Activated CD8-positive, alpha-beta T cell treated with anti-CD3 and anti-CD28 coated beads for 36 hours (primary cell): ENCODE measurements at regions not wholly inside any gene's neighbourhood (a gene's known extent, or its start where the extent isn't known, plus 50 kb on each side); places are given as distances from the start of the nearest gene placed in this dataset.
"Not testable (repeated sequence)": the region's sequence is repeated elsewhere in the genome, so short reads cannot be mapped to it uniquely, and the experiment has no call there.

ENCODE experiments used
- ATAC-seq: fragments of 200-7000 bp; cut with Tn5 transposase; one replicate; pipeline ENCODE4 v1.10.0; 2021; ENCODE audit warnings: mild to moderate bottlenecking, moderate library complexity
- CTCF ChIA-PET: fragments of 350-600 bp; sonication (Branson Sonifier 250); formaldehyde crosslinking; loops from one replicate; lab custom pipeline; 2021; ENCODE audit warnings: antibody characterized with exemption; lab: Charles Lee
- POLR2A ChIA-PET: fragments of 350-600 bp; sonication (Branson Sonifier 250); formaldehyde crosslinking; loops from one replicate; lab custom pipeline; 2021; ENCODE audit warnings: antibody characterized with exemption; lab: Charles Lee
- DNase-seq: peaks from one replicate; pipeline ENCODE4 v3.0.0-alpha.2; 2020
- H3K27ac Mint-ChIP-seq: one replicate; pipeline ENCODE4 v1.8.0; 2021; ENCODE audit warnings: mild to moderate bottlenecking, mixed read lengths
- H3K27me3 Mint-ChIP-seq: one replicate; pipeline ENCODE4 v1.8.0; 2021; ENCODE audit warnings: mixed read lengths
- H3K36me3 Mint-ChIP-seq: one replicate; pipeline ENCODE4 v1.8.0; 2021; ENCODE audit warnings: low read depth, mixed read lengths
- H3K4me1 Mint-ChIP-seq: one replicate; pipeline ENCODE4 v1.8.0; 2021; ENCODE audit warnings: low read depth, mixed read lengths
- H3K4me3 Mint-ChIP-seq: one replicate; pipeline ENCODE4 v1.8.0; 2021; ENCODE audit warnings: mild to moderate bottlenecking, moderate library complexity, mixed read lengths
- H3K9me3 Mint-ChIP-seq: one replicate; pipeline ENCODE4 v1.8.0; 2021; ENCODE audit warnings: mixed read lengths
- intact Hi-C: fragments of 100-400 bp; cut with micrococcal nuclease; formaldehyde crosslinking; loops from one replicate; pipeline ENCODE4 v1.10.0; 2022
- TF ChIP-seq, protein P1 (sequence below): fragments of 200-600 bp; IDR thresholded peaks from one replicate; pipeline ENCODE4 v1.8.0; 2022; ENCODE audit warnings: antibody characterized with exemption, mild to moderate bottlenecking

DNA sequence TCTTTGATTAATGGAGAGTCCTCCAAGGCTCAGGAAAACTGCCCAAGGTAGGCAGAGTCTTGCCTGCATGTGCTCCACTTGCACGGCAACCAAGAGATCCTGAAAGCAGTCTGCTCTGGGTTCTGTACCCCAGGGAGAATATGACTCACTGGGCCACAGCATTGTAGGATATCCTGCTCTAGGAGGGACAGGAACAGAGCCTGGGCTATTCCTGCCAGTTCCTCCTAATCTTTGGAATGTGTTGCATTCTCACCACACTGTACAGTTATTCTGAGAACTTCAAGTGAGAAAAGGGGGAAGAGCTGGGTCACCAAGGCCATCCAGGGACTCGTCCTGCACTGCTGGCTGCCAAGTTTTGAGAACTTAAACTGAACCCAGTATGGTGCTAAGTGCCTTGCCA is 278.5 kb downstream of the MATN1 start:
- CTCF ChIA-PET = no interaction called here
- intact Hi-C loops = no loop called here
- Mint-ChIP-seq H3K36me3 (no peaks in the 10 kb centered on the region), H3K27me3 (peaks cover 2% of the 10 kb centered on the region), H3K9me3 (no peaks in the 10 kb centered on the region), H3K4me1 (no peaks in the 10 kb centered on the region), H3K27ac (no peak overlapping the region), H3K4me3 (no peak overlapping the region)
- TF ChIP-seq, protein P1, sequence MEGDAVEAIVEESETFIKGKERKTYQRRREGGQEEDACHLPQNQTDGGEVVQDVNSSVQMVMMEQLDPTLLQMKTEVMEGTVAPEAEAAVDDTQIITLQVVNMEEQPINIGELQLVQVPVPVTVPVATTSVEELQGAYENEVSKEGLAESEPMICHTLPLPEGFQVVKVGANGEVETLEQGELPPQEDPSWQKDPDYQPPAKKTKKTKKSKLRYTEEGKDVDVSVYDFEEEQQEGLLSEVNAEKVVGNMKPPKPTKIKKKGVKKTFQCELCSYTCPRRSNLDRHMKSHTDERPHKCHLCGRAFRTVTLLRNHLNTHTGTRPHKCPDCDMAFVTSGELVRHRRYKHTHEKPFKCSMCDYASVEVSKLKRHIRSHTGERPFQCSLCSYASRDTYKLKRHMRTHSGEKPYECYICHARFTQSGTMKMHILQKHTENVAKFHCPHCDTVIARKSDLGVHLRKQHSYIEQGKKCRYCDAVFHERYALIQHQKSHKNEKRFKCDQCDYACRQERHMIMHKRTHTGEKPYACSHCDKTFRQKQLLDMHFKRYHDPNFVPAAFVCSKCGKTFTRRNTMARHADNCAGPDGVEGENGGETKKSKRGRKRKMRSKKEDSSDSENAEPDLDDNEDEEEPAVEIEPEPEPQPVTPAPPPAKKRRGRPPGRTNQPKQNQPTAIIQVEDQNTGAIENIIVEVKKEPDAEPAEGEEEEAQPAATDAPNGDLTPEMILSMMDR = no peak
- no peak for DNase-seq
- ATAC-seq = no peak
- POLR2A ChIA-PET = no interaction called here

DNA sequence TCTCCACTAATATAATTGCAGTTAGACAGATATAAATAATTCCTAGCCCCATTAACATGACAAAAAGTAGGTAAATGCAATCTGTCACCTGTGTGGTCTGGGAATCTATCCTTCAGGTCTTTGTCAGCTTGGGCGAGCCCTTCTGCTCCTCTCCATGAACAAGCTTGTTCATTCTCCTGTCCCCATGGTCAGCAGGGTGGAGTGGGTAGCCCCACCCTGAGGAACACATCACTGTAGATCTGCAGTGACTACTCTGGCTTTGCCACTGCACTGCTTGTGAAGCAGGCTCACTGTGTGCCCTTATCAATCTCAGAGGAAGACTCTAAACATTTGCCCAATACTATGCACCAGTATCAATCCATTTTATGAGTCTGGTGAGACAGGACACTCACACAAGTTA is 279.0 kb downstream of the MATN1 start:
- DNase-seq (no peak), ATAC-seq (no peak)
- CTCF ChIA-PET = no interaction called here
- no peak overlapping the region for H3K27ac Mint-ChIP-seq
- no peak overlapping the region for H3K4me3 Mint-ChIP-seq
- H3K27me3 Mint-ChIP-seq = peaks cover 2% of the 10 kb centered on the region
- TF ChIP-seq, protein P1 = no peak
- intact Hi-C loops = no loop called here
- POLR2A ChIA-PET = no interaction called here
- H3K4me1 Mint-ChIP-seq = no peaks in the 10 kb centered on the region
- no peaks in the 10 kb centered on the region for H3K36me3 Mint-ChIP-seq
- no peaks in the 10 kb centered on the region for H3K9me3 Mint-ChIP-seq

DNA sequence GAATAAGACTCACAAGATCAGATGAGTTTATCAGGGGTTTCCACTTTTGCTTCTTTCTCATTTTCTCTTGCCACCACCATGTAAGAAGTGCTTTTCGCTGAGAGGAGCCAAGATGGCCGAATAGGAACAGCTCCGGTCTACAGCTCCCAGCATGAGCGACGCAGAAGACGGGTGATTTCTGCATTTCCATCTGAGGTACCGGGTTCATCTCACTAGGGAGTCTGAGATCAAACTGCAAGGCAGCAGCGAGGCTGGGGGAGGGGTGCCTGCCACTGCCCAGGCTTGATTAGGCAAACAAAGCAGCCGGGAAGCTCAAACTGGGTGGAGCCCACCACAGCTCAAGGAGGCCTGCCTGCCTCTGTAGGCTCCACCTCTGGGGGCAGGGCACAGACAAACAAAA is 285.1 kb downstream of the MATN1 start:
- H3K27ac Mint-ChIP-seq, intact Hi-C loops, H3K4me3 Mint-ChIP-seq, H3K27me3 Mint-ChIP-seq, POLR2A ChIA-PET, H3K36me3 Mint-ChIP-seq, CTCF ChIA-PET, DNase-seq, H3K9me3 Mint-ChIP-seq, H3K4me1 Mint-ChIP-seq, ATAC-seq: not testable (repeated sequence)

DNA sequence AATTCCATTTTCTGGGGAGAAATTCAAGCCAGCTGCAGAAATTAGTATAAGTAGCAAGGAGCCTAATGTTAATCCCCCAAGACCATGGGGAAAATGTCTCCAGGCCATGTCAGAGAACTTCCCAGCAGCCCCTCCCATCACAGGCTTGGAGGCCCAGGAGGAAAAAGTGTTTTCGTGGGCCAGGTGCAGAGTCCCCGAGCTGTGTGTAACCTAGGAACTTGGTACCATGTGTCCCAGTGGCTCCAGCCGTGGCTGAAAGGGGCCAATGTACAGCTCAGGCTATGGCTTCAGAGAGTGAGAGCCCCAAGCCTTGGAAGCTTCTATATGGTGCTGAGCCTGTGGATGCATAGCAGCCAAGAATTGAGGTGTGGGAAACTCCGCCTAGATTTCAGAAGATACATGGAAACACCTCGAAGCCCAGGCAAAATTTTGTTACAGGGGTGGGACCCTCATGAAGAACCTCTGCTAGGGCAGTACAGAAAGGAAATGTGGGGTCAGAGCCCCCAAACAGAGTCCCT is 286.3 kb downstream of the MATN1 start:
- TF ChIP-seq, protein P1 = no peak
- peaks cover 18% of the 10 kb centered on the region for H3K27me3 Mint-ChIP-seq

DNA sequence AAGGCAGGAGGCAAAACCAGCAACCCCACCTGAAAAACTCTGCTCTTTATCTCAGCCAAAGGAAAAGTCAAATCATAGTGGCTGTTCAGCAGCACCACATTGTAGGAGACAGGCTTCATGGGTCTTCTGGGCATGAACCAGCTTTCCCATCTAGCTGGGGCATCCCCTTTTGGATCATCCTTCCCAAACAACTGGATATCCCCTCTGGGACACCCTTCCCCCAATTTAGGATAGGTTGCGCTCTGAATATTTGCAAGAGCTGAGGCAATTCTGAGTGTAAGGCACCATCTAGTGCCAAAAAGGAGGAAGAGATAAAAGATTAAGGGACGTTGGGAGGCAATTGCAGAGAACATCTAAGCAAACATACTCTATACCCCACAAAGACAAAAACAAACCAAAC is 295.8 kb downstream of the MATN1 start:
- Mint-ChIP-seq H3K4me3 (no peak overlapping the region), H3K27ac (no peak overlapping the region), H3K9me3 (peaks cover 8% of the 10 kb centered on the region), H3K4me1 (no peaks in the 10 kb centered on the region), H3K27me3 (peaks cover 34% of the 10 kb centered on the region), H3K36me3 (no peaks in the 10 kb centered on the region)
- DNase-seq (no peak), ATAC-seq (no peak)
- ChIA-PET POLR2A (no interaction called here), CTCF (no interaction called here)
- intact Hi-C loops = no loop called here
- TF ChIP-seq, protein P1 = no peak

More for the DNA sequence above, 286.3 kb downstream of the MATN1 start:
- ATAC-seq (no peak), DNase-seq (no peak)
- ChIA-PET POLR2A (no interaction called here), CTCF (no interaction called here)
- peaks cover 6% of the 10 kb centered on the region for H3K9me3 Mint-ChIP-seq
- no peaks in the 10 kb centered on the region for H3K36me3 Mint-ChIP-seq
- no peak overlapping the region for H3K4me3 Mint-ChIP-seq
- H3K4me1 Mint-ChIP-seq = no peaks in the 10 kb centered on the region
- intact Hi-C loops = no loop called here
- no peak overlapping the region for H3K27ac Mint-ChIP-seq

DNA sequence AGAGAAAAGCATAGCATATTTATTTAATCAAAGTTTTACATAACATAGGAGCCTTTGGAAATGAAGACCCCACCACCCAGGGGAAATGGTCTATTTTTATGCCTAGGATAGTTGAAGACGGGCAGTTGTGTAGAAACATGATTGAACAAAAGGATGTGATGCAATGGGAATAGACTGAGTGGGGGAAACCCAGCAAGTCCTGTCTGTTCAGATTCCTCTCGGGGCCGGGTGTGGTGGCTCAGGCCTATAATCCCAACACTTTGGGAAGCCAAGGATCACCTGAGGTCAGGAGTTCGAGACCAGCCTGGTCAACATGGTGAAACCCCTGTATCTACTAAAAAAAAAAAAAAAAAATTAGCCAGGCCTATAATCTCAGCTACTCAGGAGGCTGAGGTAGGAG is 298.3 kb downstream of the MATN1 start:
- CTCF ChIA-PET = no interaction called here
- H3K27ac Mint-ChIP-seq = no peak overlapping the region
- peaks cover 8% of the 10 kb centered on the region for H3K9me3 Mint-ChIP-seq
- H3K27me3 Mint-ChIP-seq = peaks cover 30% of the 10 kb centered on the region
- H3K4me1 Mint-ChIP-seq = no peaks in the 10 kb centered on the region
- TF ChIP-seq, protein P1 = no peak
- POLR2A ChIA-PET = interaction anchor here (0.6 to 1.2 kb wide), 2 partner anchors 10 to 701 kb away, joined by 3 read pairs; no protein-coding TSS in a partner anchor
- no peak for ATAC-seq
- intact Hi-C loops = no loop called here
- no peaks in the 10 kb centered on the region for H3K36me3 Mint-ChIP-seq
- no peak for DNase-seq
- H3K4me3 Mint-ChIP-seq = no peak overlapping the region
